ENCODE measurements at regions not wholly inside any gene's neighbourhood (a gene's known extent, or its start where the extent isn't known, plus 50 kb on each side); places are given as distances from the start of the nearest gene placed in this dataset.

DNA sequence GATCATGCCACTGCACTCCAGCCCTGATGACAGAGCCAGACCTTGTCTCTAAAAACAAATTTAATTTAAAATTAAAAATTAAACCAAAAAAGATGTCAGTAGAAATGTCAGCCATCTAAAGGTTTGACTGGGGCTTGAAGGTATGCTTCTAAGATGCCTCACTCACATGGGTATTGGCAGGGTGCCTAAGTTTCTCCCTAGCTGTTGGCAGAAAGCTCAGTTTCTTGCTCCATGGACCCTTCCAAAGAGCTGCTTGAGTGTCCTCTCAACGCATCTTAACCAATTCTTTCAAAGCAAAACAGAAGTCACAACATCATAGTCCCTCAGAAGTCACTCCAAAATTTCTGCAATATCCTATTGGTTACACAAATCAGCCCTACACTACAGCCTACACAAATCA, 231.0 kb upstream of the ADGRL2 start:
- no peak for DNase-seq

DNA sequence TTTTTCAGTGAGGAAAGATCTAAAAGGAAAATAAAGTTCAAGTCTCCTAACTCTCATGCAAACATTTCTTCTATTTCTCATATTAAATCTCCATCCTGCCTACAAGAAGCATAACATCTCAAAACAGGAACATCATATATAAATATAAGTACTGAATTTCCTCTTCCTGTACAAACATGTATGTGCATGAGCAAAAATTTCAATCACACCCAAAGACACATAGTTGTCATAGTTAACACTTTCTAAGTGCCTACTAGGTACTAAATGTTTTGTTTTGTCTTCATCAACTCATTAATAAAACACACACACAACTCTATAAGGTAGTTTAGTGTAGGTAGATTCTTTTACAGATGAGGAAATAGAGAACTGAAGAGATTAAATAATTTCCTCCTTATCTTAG, 237.1 kb upstream of the ADGRL2 start:
- DNase-seq, result no peak

DNA sequence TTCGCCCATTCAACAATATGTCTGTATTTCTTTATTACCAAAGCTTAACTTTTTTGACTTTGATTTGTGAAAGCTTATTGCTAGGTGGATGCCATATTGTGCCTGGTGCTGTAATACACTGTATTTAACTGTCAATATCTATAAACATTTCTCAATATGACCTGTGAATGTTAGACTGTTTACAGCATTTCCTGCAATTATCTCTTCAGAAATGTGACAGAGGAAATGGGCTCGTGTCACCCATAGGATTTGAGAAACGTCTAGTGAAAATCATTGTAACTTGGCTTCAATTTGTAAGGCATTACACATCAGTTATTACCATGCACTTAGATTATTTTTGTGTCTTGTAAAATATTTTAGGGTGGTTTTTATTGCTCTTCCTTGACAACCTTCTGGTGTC, 237.8 kb upstream of the ADGRL2 start:
- no peak for DNase-seq

DNA sequence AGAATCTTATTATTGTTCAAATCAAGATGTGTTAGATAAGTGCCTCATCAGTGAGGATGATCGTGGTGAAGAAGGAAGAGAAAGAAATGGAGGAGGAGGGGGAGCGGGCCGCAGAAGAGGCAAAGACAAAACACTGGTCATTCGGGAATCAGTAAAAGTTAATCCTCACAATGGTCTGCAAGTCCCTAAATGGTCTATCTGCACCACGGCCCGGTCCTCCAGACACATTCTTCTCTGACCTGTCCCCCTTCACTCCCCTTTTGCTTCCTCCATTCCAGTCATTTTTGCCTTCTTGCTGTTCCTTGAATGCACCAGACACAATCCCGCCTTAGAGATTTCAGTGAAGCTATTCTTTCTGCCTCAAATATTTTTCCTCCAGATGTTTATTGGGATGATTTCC, 240.1 kb upstream of the ADGRL2 start:
- no peak for DNase-seq

DNA sequence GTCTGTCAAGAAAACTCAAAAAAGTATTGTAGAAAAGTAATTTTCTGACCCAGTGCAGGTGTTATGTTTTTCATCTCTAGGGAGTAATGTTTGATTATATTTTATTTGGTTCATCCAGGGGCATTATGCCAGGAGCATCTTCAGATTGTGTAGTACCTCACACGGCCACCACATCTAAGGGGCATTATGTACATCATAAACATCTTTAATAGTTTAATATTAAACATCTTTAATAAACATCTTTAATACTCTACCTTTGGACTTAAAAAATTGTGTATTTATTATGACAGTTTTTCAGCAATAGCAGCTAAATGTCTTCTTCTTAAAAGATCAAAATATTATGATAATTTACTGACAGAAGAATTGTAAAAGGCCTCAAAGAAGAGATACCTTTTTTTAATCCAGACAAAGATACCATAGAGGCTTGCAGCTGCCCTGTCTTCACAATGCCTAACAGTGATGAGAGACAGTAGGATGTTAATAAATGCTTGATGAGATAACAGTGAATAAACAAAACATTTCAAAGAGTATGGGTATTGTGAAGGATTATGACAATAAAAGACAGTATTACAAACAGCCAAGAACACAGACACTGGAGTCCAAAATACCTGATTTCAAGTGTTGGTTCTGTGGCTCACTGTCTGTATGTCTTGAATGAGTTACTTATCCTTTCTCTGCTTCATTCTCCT, 240.9 kb upstream of the ADGRL2 start:
- no peak for DNase-seq

DNA sequence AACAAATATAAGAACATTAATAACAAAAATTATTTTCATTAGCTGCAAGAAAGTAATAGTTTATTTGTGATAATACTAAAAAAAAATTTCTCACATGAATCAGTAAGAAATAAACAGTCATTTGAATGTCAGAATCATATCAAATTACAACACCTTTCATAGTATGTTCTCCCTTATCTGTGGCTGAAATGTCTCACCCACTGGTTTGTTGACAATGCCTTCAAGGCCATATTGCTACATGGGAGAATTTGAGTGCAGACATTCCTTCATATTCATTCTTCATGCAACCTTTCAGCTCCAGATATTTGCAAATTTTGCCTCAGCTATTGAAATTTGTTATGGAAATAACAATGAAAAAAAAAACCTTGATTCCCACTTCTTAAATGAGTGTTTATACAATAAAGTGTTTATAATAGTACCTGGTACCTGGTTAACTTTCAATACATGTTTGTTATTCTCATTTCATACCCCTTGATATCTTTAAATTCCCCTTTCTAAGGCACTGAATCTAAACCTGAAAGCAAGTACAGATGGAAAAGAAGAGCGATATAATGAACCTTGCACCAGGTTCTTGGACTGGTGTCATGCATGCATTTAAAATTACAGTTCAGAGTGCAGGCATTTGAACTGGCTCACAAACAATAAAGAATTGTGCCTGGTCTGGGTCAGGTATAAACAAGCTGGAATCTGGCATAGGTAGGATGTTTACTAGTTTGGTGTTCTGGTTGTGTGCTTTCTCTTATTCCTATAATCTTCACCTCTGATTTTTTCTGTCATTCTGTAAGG, 242.2 kb upstream of the ADGRL2 start:
- no peak for DNase-seq

DNA sequence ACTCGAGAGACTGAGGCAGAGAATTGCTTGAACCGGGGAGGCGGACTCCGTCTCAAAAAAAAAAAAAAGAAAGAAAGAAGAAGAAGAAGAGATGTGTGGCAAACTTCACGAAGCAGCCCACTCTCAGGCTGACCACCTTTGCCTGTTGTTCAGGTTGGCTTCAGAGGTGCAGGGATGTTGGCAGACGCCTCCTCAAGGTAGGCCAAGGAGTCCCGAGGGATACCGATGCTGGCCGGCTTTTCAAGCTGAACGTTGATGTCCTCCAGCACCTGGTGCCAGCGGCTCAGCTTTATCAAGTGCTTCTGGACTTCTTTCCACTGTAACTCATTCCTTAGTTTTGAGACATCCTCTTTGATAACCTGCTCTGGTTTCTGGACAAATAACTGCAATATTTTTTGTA, 243.8 kb upstream of the ADGRL2 start:
- no peak for DNase-seq

DNA sequence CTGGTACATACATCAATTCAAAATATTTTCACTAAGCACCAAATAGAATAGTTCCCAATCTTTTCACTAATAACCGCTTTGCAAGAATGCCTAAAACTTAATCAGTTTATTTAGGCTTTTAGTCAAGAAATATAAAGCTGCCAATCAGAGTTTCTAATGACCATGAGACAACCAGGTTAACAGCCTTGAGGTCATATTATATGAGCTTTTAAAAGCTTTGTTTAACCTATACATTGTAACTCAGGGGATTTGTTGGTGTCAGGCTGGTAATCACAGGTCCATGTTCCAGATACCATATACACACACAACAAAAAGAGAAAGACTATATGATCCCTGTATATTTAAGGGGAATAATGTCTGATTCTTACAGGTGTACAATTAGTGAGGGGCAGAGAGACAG, 246.2 kb upstream of the ADGRL2 start:
- no peak for DNase-seq

DNA sequence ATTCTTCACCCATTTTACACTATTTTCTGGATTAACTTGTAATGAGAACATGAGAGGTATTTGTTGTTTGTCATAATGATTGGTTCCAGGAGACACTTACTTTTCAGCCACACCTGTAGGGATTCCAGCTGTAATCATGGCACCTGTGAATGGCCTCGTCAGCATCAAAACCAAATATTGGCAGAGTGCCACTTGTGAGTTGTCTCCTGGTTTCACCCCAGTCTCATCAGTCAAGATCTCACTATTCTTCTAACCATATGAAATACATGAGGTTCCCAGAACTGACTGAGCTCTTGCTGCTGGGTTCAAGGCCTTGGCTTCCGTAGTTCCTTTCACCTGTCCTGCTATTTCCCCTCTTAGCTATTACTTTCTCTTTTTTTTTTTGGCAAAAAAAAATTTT, 246.6 kb upstream of the ADGRL2 start:
- no peak for DNase-seq

DNA sequence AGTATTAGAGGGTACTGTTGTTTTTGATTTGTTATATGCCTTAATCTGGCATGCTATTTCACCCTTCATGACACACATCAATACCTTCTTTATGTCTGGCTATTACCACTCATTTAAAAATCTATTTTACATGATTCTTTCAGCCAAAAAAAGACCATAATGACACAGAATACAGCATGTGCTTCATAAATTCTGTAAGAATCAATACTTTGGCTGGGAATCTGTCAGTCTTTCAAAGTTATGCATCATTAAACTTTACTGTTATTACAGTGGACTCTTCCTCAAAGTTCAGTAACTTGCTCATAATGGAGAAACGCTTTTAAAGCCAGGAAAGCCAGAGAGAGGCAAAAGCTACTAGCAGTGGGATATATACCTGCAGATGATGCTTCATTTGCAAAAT, 247.2 kb upstream of the ADGRL2 start:
- no peak for DNase-seq

DNA sequence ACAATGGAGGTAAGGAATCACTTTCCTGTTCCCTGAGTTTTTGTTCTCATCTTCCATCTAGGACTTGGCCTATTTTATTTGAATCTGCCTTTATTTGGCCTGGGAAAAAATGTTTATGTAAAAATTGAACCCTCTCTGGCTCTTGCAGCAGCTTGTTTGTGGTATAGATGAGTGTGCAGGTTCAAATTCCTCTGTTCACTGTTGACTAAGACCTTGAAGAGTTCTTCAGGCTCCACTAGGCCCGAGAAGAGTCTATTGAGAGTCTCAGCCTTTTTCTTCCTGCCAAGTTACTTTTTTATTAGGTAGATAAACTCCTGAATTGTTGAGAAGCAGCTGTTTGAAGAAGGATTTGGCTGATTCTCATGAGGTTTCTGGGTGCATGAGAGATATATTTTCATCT, 248.8 kb upstream of the ADGRL2 start:
- no peak for DNase-seq

DNA sequence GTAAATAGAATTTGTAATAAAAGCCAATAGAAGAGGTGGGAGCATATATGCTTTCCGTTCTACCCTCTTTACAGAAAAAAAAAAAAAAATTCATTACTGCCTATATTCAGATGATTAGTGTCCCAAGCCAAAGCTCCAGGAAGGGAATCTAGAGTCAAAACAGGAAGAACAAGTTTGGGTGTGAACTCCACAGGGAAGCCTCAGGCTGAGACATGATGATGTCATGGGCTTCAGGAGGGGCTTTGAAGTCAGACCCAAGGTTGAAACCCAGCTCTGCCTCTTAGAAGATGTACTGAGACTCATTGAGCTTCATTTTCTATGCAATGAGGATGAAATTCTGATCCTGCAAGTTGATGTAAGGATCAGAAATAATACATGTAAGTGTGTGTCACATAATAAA, 250.0 kb upstream of the ADGRL2 start:
- no peak for DNase-seq

DNA sequence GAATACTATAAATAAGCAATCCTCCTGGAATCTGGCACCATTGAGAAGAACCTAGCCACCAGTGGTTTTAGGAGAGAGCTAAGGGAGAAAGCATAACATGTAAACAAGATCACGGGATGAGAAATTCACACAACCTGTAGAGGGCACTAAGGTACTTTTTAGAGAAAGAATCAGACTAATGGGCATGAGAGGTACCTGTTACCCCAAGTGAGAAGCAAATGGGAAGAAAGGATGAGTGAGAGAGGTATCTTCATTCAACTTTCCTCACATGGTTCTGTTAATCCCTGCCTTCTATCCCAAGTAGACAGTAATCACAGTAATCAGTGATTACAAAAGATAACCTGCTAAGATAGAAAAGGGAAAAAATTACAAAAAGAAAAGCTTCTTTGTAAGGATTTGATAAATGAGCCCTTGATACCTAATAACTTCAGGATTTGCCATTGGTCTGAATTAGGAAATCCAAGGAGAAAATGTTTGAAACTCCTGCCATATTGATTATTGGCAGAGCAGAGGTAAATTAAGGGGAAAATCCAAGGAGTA, 251.1 kb upstream of the ADGRL2 start:
- no peak for DNase-seq

DNA sequence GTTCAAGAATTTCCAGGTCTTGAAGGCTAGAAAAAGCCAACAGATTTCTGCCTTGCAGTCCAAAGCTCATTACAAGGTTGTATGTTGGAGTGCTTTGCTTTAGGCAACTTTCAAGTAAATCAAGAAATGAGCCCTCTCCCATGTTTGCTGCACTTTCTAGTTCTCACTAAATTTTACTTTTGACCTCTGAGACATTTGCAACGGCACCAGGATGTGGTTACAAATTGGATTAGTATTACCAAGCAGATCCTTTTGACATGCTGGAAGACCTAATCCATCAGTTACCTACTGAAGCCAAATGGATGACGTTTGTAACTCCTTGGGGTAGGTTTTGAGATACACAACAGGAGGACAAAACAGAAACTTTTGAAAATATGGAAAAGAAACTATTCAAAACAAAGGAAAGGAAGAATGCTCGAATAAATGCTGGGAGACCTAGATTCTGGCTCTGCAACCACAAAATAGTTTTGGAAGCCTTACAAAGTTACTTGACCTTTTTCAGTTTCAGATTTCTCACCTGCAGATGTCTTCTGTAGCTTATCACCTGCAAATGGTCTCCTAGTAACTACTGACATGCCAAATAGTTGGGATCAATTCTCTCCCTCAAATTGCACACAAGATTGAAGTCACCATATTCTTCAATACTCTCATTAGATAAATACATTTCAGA, 251.7 kb upstream of the ADGRL2 start:
- no peak for DNase-seq

DNA sequence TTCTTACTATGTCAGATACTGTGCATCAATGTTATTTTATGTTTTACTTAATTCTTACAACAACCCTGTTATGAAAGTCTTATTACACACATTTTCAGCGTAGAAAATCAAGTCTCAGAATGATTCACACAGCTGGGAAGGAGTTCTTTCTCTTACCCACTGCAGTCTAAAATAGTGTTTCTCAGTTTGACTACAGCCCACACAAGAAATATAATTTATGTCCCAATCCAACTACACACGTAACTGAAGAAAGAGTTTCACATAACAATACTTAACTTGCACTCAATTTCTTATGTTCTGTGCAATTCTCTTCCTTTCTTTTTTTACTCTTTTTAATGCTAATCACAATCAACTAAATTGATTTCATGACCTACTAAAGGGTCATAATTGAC, 252.8 kb upstream of the ADGRL2 start:
- DNase-seq, result no peak

DNA sequence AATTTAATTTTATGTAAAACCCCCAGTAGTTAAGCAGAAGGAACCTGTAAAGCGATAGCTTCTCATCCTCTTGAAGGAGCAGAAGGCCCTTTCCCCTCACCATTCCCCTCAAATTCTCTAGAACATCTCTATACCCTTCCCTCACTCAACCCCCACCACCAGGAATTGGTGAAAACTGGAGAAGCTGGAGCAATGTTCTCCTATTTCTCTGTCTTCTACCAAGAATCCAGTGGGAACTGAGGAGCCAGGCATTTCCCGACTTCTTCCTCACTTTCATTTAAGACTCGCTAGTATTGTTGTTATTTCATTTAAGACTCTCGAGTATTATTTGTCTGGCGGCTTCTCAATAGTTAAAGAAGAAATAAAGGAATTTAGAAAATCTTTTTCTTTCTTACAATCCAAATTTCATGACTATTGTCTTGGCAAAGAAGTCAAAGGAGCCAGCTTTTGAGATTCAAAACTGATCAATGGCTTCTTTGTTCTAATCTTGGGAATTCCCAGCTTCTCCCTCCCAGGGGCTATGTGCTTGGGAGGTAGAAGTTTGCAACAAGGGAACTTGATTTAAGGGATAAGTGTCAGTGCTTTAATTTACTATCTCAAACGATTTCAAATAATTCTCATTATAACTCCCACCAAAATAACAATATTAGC, 253.3 kb upstream of the ADGRL2 start:
- DNase-seq, result no peak

DNA sequence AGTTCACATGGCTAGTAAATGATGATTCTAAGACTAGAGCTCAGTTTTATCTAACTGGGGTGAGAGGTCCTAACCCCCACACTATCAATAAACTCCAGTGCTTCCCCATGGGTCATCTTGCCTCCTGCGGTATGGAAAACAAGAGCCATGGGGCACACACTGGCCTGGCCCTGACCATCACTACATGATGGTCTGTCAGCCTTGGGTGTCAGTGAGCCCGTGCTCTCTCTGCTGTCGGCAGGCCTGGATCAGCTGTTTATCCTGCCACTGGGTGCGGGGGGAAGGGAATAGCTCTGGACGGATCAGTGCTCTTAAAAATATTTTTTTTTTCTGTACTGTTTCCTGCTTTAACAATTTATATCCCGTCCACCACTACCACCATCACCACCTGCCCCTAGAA, 255.0 kb upstream of the ADGRL2 start:
- no peak for DNase-seq

DNA sequence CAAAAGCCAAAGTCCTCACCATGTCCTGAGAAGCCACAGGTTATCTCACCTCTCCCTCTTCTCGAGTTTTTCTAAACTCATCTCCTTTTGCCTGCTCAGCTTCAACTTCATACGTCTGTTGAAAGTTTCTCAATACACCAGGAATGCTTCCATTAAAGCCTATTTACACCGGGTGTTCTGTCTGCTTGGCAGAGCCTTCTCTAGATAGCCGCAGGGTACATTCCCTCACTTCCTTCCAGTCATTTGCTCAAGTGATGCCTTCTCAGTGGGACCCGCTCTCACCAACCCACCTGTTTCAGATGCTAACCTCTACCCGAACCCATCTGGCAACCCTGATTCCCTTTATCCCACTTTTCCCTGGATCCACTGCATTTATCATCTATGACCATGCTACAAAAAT, 257.0 kb upstream of the ADGRL2 start:
- DNase-seq, result no peak

DNA sequence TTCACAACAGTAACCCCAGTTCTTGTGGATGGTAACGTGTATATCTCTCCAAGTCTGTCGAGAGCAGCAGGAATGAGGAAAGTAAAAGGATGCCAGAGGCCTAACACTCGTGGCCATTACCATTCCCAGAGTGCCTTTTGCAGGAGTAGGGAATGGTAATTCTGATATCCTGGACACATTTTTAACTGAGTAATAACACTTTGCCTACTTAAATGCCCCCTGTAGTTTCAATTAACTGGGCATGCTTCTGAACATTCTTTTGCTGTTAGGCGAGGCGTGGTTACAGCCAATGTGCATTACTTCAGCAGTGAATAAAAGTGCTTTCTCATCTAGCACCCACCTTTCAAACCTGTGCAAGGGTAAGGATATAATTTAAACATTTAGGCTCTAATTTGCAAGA, 258.5 kb upstream of the ADGRL2 start:
- no peak for DNase-seq

DNA sequence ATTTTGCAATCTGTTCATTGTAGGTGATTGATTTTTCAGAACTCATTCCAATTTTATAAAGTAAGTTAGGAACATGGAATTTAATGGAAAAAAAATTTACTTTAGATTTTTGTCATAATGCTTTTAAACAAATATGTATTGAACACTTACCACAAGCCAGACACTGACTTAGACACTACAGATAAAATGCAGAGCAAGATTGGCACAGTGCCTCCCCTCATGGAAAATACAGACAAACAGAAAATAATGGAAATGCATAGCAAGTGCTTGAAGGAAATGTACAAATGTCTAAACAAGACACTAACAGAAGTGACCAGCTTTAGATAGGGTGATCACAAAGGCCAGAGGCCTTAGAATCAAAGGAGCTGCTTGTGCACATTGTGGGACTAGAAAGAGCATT, 260.5 kb upstream of the ADGRL2 start:
- DNase-seq, result no peak

DNA sequence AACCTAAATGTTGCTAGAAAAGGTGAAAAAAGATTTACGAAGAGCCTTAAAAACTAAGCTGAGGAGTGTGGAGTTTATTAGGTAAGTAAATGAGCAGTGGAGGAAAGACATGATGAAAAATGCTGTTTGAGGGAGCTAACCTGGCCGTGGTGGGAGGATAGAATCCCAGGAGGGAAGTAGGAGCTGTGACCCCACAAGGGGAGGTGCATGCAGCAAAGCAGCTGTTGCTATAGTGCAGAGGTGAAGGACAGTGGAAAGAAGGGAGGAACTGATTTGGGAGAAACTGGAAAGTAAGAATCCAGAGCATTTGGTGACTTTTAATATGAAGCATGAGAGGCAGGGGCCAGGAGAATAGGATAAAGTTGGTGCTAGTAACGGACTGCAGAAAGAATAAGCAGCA, 271.7 kb upstream of the ADGRL2 start:
- no peak for DNase-seq

DNA sequence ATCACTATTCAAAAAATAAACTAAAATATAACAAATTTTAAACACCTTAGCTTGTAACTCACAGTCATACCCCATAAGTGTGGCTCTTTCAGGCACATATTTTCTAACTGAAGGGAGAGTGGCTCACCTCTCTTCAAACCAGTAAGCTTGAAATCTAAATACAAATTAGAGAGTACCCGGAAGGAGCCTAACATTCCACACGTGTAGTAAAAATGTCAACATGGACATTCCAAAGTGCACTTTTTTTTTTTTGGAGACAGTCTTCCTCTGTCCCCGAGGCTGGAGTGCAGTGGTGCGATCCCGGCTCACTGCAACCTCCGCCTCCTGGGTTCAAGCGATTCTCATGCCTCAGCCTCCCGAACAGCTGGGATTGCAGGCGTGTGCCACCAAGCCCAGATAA, 275.6 kb upstream of the ADGRL2 start:
- no peak for DNase-seq

DNA sequence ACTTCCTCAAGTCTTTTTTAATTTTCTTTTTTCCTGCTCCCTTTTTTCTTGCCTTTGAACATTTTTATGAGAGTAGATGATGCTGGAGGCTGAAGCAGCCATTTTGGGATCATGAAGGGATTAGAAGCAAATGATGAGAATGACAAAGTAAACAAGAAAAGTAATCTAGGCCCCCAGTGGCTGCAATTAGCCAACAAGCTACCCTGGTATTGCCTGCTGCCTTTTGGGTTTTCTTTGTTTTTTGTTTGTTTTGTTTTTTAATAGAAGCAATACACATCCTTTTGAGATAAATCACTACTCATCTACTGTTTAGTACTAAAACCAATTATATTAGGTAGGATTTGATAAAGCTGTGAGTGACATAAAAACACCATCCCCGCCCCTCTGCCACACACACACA, 280.7 kb upstream of the ADGRL2 start:
- DNase-seq, result no peak

DNA sequence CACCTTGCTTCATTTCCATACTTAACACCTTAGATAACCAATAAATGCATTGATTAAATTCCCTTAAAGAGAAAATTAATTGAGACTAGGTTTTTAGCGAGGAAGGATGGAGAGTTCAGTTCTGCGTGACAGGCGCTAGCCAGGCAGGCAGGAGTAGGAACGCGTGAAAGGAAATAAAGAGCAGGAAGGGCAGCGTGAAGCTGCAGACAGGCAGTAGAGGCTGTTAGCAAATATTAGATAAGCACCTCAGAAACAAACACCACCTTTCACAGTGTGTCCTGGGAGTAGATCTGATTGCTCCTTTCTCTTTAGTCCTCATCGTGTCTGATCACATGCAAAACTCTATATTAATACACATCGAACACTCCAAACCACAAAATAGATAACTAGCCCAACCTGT, 282.7 kb upstream of the ADGRL2 start:
- no peak for DNase-seq

All from NK-92 treated with Interleukin-12 subunit alpha and Interleukin-12 subunit beta, amount 100 ng/mL, for 24 hours (cell line).